ENCODE measurements at regions not wholly inside any gene's neighbourhood (a gene's known extent, or its start where the extent isn't known, plus 50 kb on each side); places are given as distances from the start of the nearest gene placed in this dataset.

DNA sequence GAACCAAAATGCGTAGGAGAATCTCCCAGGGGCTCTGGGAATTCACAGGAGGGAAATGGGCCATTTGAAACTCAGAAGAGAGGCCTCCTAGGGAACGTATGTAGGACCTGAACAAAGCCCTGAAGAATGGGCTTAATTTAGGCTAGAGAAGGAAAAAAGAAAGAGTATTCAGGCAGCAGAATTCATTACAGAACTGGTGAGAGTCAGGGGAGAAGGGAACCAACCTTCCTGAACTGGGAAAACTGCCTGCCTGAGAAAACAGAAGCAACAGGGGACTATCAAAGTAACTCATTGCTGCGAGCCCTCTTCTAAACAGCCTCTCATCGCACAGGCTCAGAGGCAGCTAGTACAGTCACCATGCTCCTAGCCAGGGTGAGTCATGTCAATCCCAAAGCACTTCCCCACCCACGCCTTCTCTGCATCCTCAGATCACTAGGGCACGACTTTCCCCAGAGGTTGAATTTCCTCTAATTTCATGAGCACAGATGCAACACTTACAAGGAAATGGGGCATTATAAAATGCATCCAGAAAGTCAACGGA is 98.1 kb downstream of the ADSS2 start:
- DNase-seq, result no peak

- DNase-seq, result no peak
Measured at GRCh38 chr1:244354810-244355278, 96.9 kb downstream of the ADSS2 start.

GRCh38 chr1:244356376-244356775 is 95.3 kb downstream of the ADSS2 start:
- no peak for DNase-seq
